Esophagus squamous epithelium (tissue), 5 donors: ENCODE measurements at regions not wholly inside any gene's neighbourhood (a gene's known extent, or its start where the extent isn't known, plus 50 kb on each side); places are given as distances from the start of the nearest gene placed in this dataset.

Experiments
- DNase-seq: peaks from one replicate; lab custom pipeline; 2025; lab: John Stamatoyannopoulos, UW
- H3K27ac ChIP-seq, 4 donors: fragments of 200-600 bp; sonication (generic); one replicate each; pipeline ENCODE4 v1.5.1; 2016 to 2019; ENCODE audit warnings: mild to moderate bottlenecking in 1 of 4
- H3K27me3 ChIP-seq, 4 donors: fragments of 200-600 bp; sonication (generic); 1 replicate in 3 of 4; 2 replicates in 1 of 4; pipeline versions ENCODE4 v1.5.1 to v1.6.0; 2017 to 2021; ENCODE audit warnings: antibody characterized with exemption in 1 of 4
- H3K36me3 ChIP-seq, 3 donors: fragments of 200-600 bp; sonication (generic); one replicate each; pipeline ENCODE4 v1.5.1; 2016 to 2019
- H3K4me1 ChIP-seq, 3 donors: fragments of 200-600 bp; sonication (generic); one replicate each; pipeline ENCODE4 v1.5.1; 2017 to 2019
- H3K4me3 ChIP-seq, 4 donors: fragments of 200-600 bp; sonication (generic); 1 replicate in 3 of 4; 2 replicates in 1 of 4; pipeline ENCODE4 v1.5.1; 2016 to 2019; ENCODE audit warnings: mild to moderate bottlenecking in 2 of 4, moderate library complexity in 1 of 4
- H3K9me3 ChIP-seq, 3 donors: fragments of 200-600 bp; sonication (generic); one replicate each; pipeline ENCODE4 v1.5.1; 2016 to 2019
- CTCF ChIP-seq, 6 experiments: fragments of 450-650 bp in 4 of 6; fragments of 200-600 bp in 2 of 6; sonication (generic) in 2 of 6; IDR thresholded peaks; one replicate each; pipeline ENCODE4 v1.5.1; 2016 to 2019; ENCODE audit warnings: antibody characterized with exemption in 6 of 6, mild to moderate bottlenecking in 4 of 6, moderate library complexity in 4 of 6
- POLR2A ChIP-seq, 4 donors: fragments of 450-650 bp; IDR thresholded peaks; one replicate each; pipeline ENCODE4 v1.6.1; 2017; ENCODE audit warnings: antibody characterized with exemption in 4 of 4, mild to moderate bottlenecking in 4 of 4, moderate library complexity in 3 of 4
- WGBS, 2 donors: methylation state at CpG; one replicate each; pipeline ENCODE4 v1.1.5; 2018; 5-methylcytosine and 5-hydroxymethylcytosine counted together
- intact Hi-C: fragments of 100-400 bp; cut with DNase I; formaldehyde crosslinking; loops from one replicate; pipeline ENCODE4 v1.15.0; 2022
- donor health status: DM: yes; HTN: yes; CAD: no.

DNA sequence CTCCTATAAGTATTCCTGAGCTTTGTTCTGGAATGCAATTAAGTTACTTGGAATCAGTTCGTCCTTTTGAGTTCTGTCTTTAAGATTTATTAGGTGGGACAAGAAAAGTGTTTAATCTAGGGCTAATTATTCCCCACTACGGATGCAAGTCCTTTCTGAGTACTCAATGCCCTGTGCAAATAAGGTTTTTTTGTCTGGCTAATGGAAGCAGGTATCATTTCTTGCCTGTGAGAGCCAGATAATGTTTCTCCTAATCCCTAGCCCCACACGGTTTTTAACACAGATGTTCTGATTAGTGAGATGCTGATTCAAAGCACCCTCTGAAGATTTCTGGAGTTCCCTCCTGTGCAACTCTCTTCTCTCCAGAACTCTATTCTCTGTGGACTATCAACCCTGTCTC is 296.6 kb upstream of the PRICKLE1 start:
- Histone ChIP-seq H3K27me3 (no peaks in the 10 kb centered on the region), H3K9me3 (no peaks in the 10 kb centered on the region), H3K4me1 (no peaks in the 10 kb centered on the region), H3K27ac (no peak overlapping the region), H3K36me3 (no peaks in the 10 kb centered on the region), H3K4me3 (no peak overlapping the region)
- intact Hi-C loops = no loop called here
- WGBS, 2 donors = 27 to 39% methylated on average over 3 of the region's 3 CpGs
- no peak for DNase-seq
- TF ChIP-seq CTCF (IDR thresholded peaks at IDR 0.05) (no peak), POLR2A (IDR thresholded peaks at IDR 0.05) (no peak)

DNA sequence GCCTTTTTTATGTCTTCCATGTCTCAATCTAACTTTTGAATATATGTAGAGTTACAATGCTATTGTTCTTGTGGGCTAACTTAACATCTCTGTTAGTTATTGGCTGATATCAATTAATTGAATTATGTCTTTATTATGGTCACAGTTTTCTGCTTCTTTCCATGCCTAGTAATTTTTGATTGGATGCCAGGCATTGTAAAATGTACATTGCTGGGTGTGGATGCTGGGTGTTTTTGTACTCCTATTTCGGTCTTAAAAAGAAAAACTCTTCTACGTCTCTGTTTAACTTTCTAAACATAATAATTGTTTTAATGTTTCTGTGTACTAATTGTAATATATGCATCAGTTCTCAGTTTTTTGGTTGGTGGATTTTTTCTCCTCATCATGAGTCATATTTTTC is 296.1 kb upstream of the PRICKLE1 start:
- intact Hi-C loops = no loop called here
- Histone ChIP-seq H3K4me3 (no peak overlapping the region), H3K9me3 (no peaks in the 10 kb centered on the region), H3K27me3 (no peaks in the 10 kb centered on the region), H3K4me1 (no peaks in the 10 kb centered on the region), H3K36me3 (no peaks in the 10 kb centered on the region), H3K27ac (no peak overlapping the region)
- no peak for TF ChIP-seq POLR2A (IDR thresholded peaks at IDR 0.05)
- no peak for TF ChIP-seq CTCF (IDR thresholded peaks at IDR 0.05)
- DNase-seq = no peak
- 83 to 85% methylated on average over 2 of the region's 2 CpGs for WGBS, 2 donors

DNA sequence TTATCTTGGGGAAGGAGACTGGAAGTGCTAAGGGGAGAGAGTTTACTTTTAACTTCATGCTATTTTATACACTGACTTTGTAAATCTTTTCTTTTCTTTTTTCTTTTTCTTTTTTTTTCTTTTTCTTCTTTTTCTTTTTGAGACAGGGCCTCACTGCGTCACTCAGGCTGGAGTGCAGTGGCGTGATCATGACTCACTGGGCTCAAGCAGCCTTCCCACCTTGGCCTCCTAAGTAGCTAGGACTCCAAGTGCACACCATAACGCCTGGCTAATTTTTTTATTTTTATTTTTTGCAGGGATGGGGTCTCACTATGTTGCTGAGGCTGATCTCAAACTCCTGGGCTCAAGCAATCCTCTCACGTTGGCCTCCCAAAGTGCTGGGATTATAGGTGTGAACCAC is 294.6 kb upstream of the PRICKLE1 start:
- Histone ChIP-seq H3K36me3 (no peaks in the 10 kb centered on the region), H3K27me3 (no peaks in the 10 kb centered on the region), H3K4me3 (no peak overlapping the region), H3K4me1 (no peaks in the 10 kb centered on the region), H3K9me3 (no peaks in the 10 kb centered on the region), H3K27ac (no peak overlapping the region)
- intact Hi-C loops = no loop called here
- WGBS, 2 donors = 71 to 80% methylated on average over 4 of the region's 4 CpGs
- DNase-seq = no peak
- TF ChIP-seq CTCF (IDR thresholded peaks at IDR 0.05) = no peak
- no peak for TF ChIP-seq POLR2A (IDR thresholded peaks at IDR 0.05)

DNA sequence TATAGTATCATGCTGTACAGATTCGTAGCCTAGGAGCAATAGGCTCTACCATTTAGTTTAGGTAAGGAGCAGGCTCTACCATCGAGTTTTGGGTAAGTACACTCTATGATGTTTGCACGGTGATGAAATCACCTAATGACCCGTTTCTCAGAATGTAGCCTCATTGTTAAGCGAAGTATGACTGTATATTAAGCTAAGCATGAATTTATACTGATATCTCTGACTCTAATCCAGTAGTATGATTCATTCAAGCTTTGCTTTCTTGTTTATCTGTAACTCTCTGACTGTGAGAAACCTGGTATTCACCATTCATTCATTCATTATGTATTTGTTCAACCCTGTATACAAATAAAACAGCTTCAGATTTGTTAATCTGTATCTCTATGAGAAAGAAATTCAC is 283.9 kb upstream of the PRICKLE1 start:
- H3K4me1 ChIP-seq = no peaks in the 10 kb centered on the region
- TF ChIP-seq POLR2A (IDR thresholded peaks at IDR 0.05) (no peak), CTCF (IDR thresholded peaks at IDR 0.05) (no peak)

DNA sequence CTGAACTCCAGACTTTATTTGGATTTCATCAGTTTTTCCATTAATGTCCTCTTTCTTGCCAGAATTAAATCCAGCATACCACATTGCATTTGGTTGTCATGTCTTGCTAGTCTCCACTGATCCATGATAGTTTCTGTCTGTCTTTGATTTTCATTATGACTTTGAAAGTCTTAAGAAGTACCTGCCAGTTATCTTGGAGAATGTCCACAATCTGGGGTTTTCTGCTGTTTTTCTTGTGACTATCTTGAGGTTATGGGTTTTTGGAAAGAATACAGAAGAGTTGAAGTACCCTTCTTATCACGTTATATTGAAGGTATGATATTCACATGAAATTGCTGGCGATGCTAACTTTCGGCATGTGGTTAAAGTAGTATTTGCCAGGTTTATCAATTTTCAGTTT is 282.3 kb upstream of the PRICKLE1 start:
- H3K27ac ChIP-seq = no peak overlapping the region
- no peaks in the 10 kb centered on the region for H3K27me3 ChIP-seq
- no peaks in the 10 kb centered on the region for H3K36me3 ChIP-seq
- H3K9me3 ChIP-seq = no peaks in the 10 kb centered on the region
- 58 to 64% methylated on average over 3 of the region's 3 CpGs for WGBS, 2 donors
- no peak for DNase-seq
- no peaks in the 10 kb centered on the region for H3K4me1 ChIP-seq
- TF ChIP-seq POLR2A (IDR thresholded peaks at IDR 0.05) (no peak), CTCF (IDR thresholded peaks at IDR 0.05) (no peak)
- H3K4me3 ChIP-seq = no peak overlapping the region
- intact Hi-C loops = no loop called here

More for the DNA sequence above, 283.9 kb upstream of the PRICKLE1 start:
- DNase-seq = no peak
- H3K9me3 ChIP-seq = no peaks in the 10 kb centered on the region
- H3K27ac ChIP-seq = no peak overlapping the region
- H3K36me3 ChIP-seq = no peaks in the 10 kb centered on the region
- no peak overlapping the region for H3K4me3 ChIP-seq
- 65 to 67% methylated on average over 5 of the region's 5 CpGs for WGBS, 2 donors
- no peaks in the 10 kb centered on the region for H3K27me3 ChIP-seq
- intact Hi-C loops = no loop called here
